PC-9 (cell line): ENCODE measurements at regions not wholly inside any gene's neighbourhood (a gene's known extent, or its start where the extent isn't known, plus 50 kb on each side); places are given as distances from the start of the nearest gene placed in this dataset.

Source experiments
- BruUV-seq: library from RNA; stranded (reverse); fragments of 400-500 nt; replicated peaks from 2 replicates; lab custom pipeline; 2021; lab: Mats Ljungman, UMichigan
- CTCF ChIA-PET: fragments of 300-600 bp; sonication (Branson Sonifier 250); formaldehyde crosslinking; loops from one replicate; lab custom pipeline; 2022; ENCODE audit warnings: antibody characterized with exemption; lab: Charles Lee
- POLR2A ChIA-PET: fragments of 300-600 bp; sonication (Branson Sonifier 250); formaldehyde crosslinking; loops from one replicate; lab custom pipeline; 2022; ENCODE audit warnings: antibody characterized with exemption; ENCODE audit not compliant: unreplicated experiment; lab: Charles Lee
- DNase-seq, 2 experiments: peaks; one replicate each; pipeline versions ENCODE4 v3.0.0 to v3.0.0-alpha.2; 2015 to 2022; ENCODE audit warnings: mixed read lengths in 1 of 2
- H2AFZ ChIP-seq: fragments of 200-600 bp; sonication (generic); 2 replicates; pipeline ENCODE4 v1.8.1; 2017; ENCODE audit warnings: antibody characterized with exemption
- H3F3A ChIP-seq: fragments of 200-600 bp; sonication (generic); 2 replicates; pipeline ENCODE4 v1.8.1; 2017; ENCODE audit warnings: antibody characterized with exemption, mild to moderate bottlenecking, low read depth; ENCODE audit not compliant: insufficient read depth
- H3K27ac ChIP-seq: fragments of 200-600 bp; sonication (generic); 2 replicates; pipeline ENCODE4 v1.6.1; 2016; ENCODE audit warnings: mixed run types
- H3K27me3 ChIP-seq: fragments of 200-600 bp; sonication (generic); 2 replicates; pipeline ENCODE4 v1.6.1; 2016; ENCODE audit warnings: low read depth, mixed run types; ENCODE audit not compliant: insufficient read depth
- H3K36me3 ChIP-seq: fragments of 200-600 bp; sonication (generic); 2 replicates; pipeline ENCODE4 v1.6.1; 2016; ENCODE audit warnings: low read depth, mixed run types
- H3K4me1 ChIP-seq: fragments of 200-600 bp; sonication (generic); replicated peaks from 2 replicates; pipeline ENCODE4 v1.6.1; 2016; ENCODE audit warnings: mixed run types; ENCODE audit not compliant: insufficient read depth
- H3K4me2 ChIP-seq: fragments of 200-600 bp; sonication (generic); 2 replicates; pipeline ENCODE4 v1.6.1; 2017; ENCODE audit warnings: mixed run types
- H3K4me3 ChIP-seq: fragments of 200-600 bp; sonication (generic); 2 replicates; pipeline ENCODE4 v1.6.1; 2016; ENCODE audit warnings: mixed run types
- H3K79me2 ChIP-seq: fragments of 200-600 bp; sonication (generic); 2 replicates; pipeline ENCODE4 v1.6.1; 2017; ENCODE audit warnings: low read depth, mixed run types
- H3K9me2 ChIP-seq: fragments of 200-600 bp; sonication (generic); 2 replicates; pipeline ENCODE4 v1.8.1; 2017; ENCODE audit warnings: mild to moderate bottlenecking; ENCODE audit not compliant: insufficient read depth
- H3K9me3 ChIP-seq: fragments of 200-600 bp; sonication (generic); 2 replicates; pipeline ENCODE4 v1.8.1; 2016; ENCODE audit warnings: low read depth; ENCODE audit not compliant: insufficient read depth
- H4K20me1 ChIP-seq: fragments of 200-600 bp; sonication (generic); 2 replicates; pipeline ENCODE4 v1.8.1; 2017; ENCODE audit not compliant: insufficient read depth
- EZH2 ChIP-seq: fragments of 200-600 bp; sonication (generic); IDR thresholded peaks from 2 replicates; pipeline ENCODE4 v1.8.0; 2017; ENCODE audit warnings: antibody characterized with exemption, low read depth
- intact Hi-C: fragments of 100-400 bp; cut with micrococcal nuclease; formaldehyde crosslinking; loops from one replicate; pipeline ENCODE4 v1.10.0; 2022; ENCODE audit not compliant: unreplicated experiment
- TF ChIP-seq, protein P1 (sequence below): fragments of 200-600 bp; sonication (generic); conservative IDR thresholded peaks from 2 replicates; pipeline ENCODE4 v1.6.1; 2017; ENCODE audit warnings: mixed run types, antibody characterized with exemption, mild to moderate bottlenecking, moderate library complexity

- POLR2A ChIA-PET: no interaction called here
- Histone ChIP-seq H4K20me1 (0 out of 2 replicates have a peak, but pooled peaks cover 7% of the 10 kb centered on the region), H2AFZ (no peak overlapping the region), H3K79me2 (no peaks in the 10 kb centered on the region), H3K27ac (no peak overlapping the region), H3F3A (no peaks in the 10 kb centered on the region), H3K4me2 (no peak overlapping the region), H3K27me3 (peaks cover 98% of the 10 kb centered on the region), H3K9me3 (no peaks in the 10 kb centered on the region), H3K4me1 (no peaks in the 10 kb centered on the region), H3K36me3 (no peaks in the 10 kb centered on the region), H3K4me3 (no peak overlapping the region), H3K9me2 (no peaks in the 10 kb centered on the region)
- no peak for DNase-seq
- CTCF ChIA-PET: no interaction called here
- intact Hi-C loops: no loop called here
- no TSS peak for BruUV-seq
- TF ChIP-seq, protein P1, sequence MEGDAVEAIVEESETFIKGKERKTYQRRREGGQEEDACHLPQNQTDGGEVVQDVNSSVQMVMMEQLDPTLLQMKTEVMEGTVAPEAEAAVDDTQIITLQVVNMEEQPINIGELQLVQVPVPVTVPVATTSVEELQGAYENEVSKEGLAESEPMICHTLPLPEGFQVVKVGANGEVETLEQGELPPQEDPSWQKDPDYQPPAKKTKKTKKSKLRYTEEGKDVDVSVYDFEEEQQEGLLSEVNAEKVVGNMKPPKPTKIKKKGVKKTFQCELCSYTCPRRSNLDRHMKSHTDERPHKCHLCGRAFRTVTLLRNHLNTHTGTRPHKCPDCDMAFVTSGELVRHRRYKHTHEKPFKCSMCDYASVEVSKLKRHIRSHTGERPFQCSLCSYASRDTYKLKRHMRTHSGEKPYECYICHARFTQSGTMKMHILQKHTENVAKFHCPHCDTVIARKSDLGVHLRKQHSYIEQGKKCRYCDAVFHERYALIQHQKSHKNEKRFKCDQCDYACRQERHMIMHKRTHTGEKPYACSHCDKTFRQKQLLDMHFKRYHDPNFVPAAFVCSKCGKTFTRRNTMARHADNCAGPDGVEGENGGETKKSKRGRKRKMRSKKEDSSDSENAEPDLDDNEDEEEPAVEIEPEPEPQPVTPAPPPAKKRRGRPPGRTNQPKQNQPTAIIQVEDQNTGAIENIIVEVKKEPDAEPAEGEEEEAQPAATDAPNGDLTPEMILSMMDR: no peak
- TF ChIP-seq EZH2: no peak
Observed at GRCh38 chr16:86958423-86958822, 358.8 kb downstream of the C16orf95 start.

- H3F3A ChIP-seq: no peaks in the 10 kb centered on the region
- TF ChIP-seq, protein P1: no peak
- TF ChIP-seq EZH2: no peak
- no peak overlapping the region for H2AFZ ChIP-seq
- H3K27me3 ChIP-seq: peaks cover 98% of the 10 kb centered on the region
- H3K9me3 ChIP-seq: no peaks in the 10 kb centered on the region
- H3K4me2 ChIP-seq: no peak overlapping the region
- H4K20me1 ChIP-seq: 0 out of 2 replicates have a peak, but pooled peaks cover 7% of the 10 kb centered on the region
- ChIA-PET CTCF (no interaction called here), POLR2A (no interaction called here)
- H3K4me3 ChIP-seq: no peak overlapping the region
- BruUV-seq: no TSS peak
- H3K79me2 ChIP-seq: no peaks in the 10 kb centered on the region
- intact Hi-C loops: no loop called here
- no peaks in the 10 kb centered on the region for H3K9me2 ChIP-seq
- no peak for DNase-seq
- H3K4me1 ChIP-seq: no peaks in the 10 kb centered on the region
- no peak overlapping the region for H3K27ac ChIP-seq
- no peaks in the 10 kb centered on the region for H3K36me3 ChIP-seq
Observed at GRCh38 chr16:86959091-86959651, 358.0 kb downstream of the C16orf95 start.

DNA sequence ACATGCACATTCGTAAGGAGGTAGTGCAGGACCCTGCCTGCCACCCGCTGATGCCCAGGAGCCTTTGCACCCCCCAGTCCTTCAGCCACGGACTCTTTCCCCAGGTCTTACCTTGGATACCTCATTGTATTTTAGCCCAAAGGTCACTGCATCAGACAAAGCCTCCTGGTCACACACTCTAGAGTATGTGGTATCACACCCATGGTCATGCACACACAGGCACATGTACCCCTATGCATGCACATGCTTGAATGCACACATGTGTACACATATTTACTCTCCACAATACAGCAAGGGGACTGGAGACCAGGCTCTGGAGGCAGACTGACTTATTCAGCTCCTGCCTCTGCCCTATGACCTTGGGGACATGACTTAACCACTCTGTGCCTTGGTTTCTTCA, 357.5 kb downstream of the C16orf95 start:
- Histone ChIP-seq H3K4me1 (no peaks in the 10 kb centered on the region), H3K4me2 (no peak overlapping the region), H3K36me3 (no peaks in the 10 kb centered on the region), H2AFZ (no peak overlapping the region), H3K9me3 (no peaks in the 10 kb centered on the region), H3K27me3 (peaks cover 98% of the 10 kb centered on the region), H3F3A (no peaks in the 10 kb centered on the region), H3K9me2 (no peaks in the 10 kb centered on the region), H4K20me1 (0 out of 2 replicates have a peak, but pooled peaks cover 7% of the 10 kb centered on the region), H3K79me2 (no peaks in the 10 kb centered on the region), H3K27ac (no peak overlapping the region), H3K4me3 (no peak overlapping the region)
- DNase-seq: no peak
- TF ChIP-seq, protein P1: no peak
- TF ChIP-seq EZH2: no peak
- intact Hi-C loops: no loop called here
- CTCF ChIA-PET: no interaction called here
- BruUV-seq: no TSS peak
- POLR2A ChIA-PET: no interaction called here
